ENCODE measurements at regions not wholly inside any gene's neighbourhood (a gene's known extent, or its start where the extent isn't known, plus 50 kb on each side); places are given as distances from the start of the nearest gene placed in this dataset.

DNA sequence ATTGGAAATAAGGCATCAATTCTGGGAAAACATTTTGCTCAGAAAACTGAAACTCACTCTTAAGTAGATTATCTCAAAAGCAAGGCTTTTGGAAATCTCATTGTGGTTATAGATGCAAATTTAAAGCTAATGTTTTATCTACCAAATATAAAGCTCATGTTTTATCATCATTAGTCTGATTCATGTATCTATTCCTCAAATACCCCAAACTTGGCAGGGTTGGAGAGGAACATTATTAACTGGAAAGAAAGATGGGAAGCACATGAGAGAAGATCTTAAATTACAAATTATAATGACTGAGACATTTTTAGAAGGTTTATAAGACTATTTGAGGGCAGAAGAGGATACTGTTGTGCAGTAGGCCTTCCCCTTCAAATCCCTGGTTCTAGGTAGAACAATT lies 137.3 kb upstream of the TGFBR2 start:
- no peaks in the 10 kb centered on the region for H3K36me3 ChIP-seq (ENCODE audit: control insufficient read depth, insufficient read depth, low read length)
- no peak overlapping the region for H3K4me3 ChIP-seq (ENCODE audit: low read depth, low read length)
- ChIA-PET POLR2A (no interaction called here), CTCF (no interaction called here)
- DNase-seq (ENCODE audit: low read depth) = no peak
- TF ChIP-seq, protein P1, sequence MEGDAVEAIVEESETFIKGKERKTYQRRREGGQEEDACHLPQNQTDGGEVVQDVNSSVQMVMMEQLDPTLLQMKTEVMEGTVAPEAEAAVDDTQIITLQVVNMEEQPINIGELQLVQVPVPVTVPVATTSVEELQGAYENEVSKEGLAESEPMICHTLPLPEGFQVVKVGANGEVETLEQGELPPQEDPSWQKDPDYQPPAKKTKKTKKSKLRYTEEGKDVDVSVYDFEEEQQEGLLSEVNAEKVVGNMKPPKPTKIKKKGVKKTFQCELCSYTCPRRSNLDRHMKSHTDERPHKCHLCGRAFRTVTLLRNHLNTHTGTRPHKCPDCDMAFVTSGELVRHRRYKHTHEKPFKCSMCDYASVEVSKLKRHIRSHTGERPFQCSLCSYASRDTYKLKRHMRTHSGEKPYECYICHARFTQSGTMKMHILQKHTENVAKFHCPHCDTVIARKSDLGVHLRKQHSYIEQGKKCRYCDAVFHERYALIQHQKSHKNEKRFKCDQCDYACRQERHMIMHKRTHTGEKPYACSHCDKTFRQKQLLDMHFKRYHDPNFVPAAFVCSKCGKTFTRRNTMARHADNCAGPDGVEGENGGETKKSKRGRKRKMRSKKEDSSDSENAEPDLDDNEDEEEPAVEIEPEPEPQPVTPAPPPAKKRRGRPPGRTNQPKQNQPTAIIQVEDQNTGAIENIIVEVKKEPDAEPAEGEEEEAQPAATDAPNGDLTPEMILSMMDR (IDR thresholded peaks at IDR 0.05; ENCODE audit: insufficient read depth, low read depth, low read length) = no peak
- no peaks in the 10 kb centered on the region for H3K27me3 ChIP-seq (ENCODE audit: control insufficient read depth, insufficient read depth, low read length)

DNA sequence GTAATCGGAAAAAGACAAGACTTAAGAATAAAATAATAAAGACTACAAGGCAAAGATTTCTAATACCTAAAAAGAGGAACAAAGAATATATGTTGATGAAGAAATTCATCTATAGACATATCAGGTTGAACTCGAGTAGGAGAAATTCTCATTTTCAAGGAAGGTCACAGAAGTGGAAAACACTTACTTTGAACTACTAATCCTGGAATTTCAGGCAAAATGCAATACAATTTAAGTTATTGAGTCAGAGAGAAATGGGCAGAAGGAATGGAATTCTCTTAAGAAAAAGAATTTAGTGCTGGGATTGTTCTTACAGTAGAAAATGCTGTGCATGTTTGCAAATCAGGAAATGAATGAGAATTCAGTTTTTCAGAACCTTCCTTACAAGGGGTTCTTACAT lies 135.9 kb upstream of the TGFBR2 start:
- no peak for DNase-seq (ENCODE audit: low read depth)
- ChIA-PET CTCF (no interaction called here), POLR2A (no interaction called here)
- no peaks in the 10 kb centered on the region for H3K27me3 ChIP-seq (ENCODE audit: control insufficient read depth, insufficient read depth, low read length)
- no peak overlapping the region for H3K4me3 ChIP-seq (ENCODE audit: low read depth, low read length)
- TF ChIP-seq, protein P1 (IDR thresholded peaks at IDR 0.05; ENCODE audit: insufficient read depth, low read depth, low read length) = no peak
- no peaks in the 10 kb centered on the region for H3K36me3 ChIP-seq (ENCODE audit: control insufficient read depth, insufficient read depth, low read length)

DNA sequence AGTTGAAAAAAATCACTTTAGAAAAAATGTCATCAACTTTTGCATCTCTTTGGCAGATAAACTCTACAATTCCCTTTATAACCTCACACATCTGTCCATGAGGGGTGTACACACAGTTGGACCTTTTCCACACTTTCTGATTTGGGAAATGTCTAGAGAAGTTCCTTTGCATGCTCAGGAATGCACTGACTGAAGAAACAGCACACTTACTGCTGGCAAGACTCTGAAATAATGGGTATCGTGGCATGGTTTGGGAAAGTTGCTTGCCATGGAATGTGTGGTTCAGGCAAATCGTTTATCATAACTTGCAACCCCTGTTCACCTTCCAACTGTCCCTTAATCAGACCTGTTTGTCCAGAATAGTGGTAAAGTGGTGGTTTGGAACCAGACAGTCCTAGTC lies 135.3 kb upstream of the TGFBR2 start:
- TF ChIP-seq, protein P1 (IDR thresholded peaks at IDR 0.05; ENCODE audit: insufficient read depth, low read depth, low read length) = no peak
- no peak for DNase-seq (ENCODE audit: low read depth)

DNA sequence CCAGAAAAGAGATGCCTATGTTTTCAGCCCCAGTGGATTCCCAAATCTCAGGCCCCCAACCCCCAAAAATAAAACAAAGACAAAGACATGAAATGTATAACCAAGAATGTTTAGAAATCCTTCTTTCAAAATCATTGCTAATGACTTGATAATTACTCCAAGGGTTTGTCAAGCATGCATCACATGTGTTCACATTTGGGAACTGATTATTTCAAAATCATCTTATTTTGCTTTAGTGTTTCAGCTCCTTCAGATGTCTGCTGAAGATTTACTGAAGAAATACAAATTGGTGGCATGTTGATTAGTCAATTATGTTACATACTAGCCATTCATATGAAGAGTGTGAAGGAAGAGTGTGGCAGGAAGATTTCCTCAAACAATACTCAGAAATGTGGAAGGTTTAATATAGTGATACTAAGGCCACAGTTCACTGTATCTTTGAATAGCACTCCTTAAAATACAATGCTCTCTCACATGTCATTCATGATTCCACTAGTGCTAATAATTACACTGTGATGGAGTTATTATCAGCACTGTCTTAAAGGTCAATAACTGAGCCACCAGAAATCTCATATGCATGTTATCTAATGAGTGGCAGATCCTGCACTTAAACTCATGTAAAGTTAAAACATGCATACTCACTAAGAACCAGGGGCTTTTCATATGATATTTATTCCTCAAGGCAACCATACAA lies 134.5 kb upstream of the TGFBR2 start:
- Histone ChIP-seq H3K27me3 (ENCODE audit: control insufficient read depth, insufficient read depth, low read length) (no peaks in the 10 kb centered on the region), H3K4me3 (ENCODE audit: low read depth, low read length) (no peak overlapping the region), H3K36me3 (ENCODE audit: control insufficient read depth, insufficient read depth, low read length) (no peaks in the 10 kb centered on the region)
- DNase-seq (ENCODE audit: low read depth) = no peak
- ChIA-PET POLR2A (no interaction called here), CTCF (interaction anchor here (0.9 kb wide), 1 partner anchor 9 kb away, joined by 4 read pairs; no protein-coding TSS in a partner anchor)
- TF ChIP-seq, protein P1 (IDR thresholded peaks at IDR 0.05; ENCODE audit: insufficient read depth, low read depth, low read length) = no peak

More for the DNA sequence above, 135.3 kb upstream of the TGFBR2 start:
- ChIA-PET POLR2A (no interaction called here), CTCF (no interaction called here)
- Histone ChIP-seq H3K4me3 (ENCODE audit: low read depth, low read length) (no peak overlapping the region), H3K36me3 (ENCODE audit: control insufficient read depth, insufficient read depth, low read length) (no peaks in the 10 kb centered on the region), H3K27me3 (ENCODE audit: control insufficient read depth, insufficient read depth, low read length) (no peaks in the 10 kb centered on the region)

DNA sequence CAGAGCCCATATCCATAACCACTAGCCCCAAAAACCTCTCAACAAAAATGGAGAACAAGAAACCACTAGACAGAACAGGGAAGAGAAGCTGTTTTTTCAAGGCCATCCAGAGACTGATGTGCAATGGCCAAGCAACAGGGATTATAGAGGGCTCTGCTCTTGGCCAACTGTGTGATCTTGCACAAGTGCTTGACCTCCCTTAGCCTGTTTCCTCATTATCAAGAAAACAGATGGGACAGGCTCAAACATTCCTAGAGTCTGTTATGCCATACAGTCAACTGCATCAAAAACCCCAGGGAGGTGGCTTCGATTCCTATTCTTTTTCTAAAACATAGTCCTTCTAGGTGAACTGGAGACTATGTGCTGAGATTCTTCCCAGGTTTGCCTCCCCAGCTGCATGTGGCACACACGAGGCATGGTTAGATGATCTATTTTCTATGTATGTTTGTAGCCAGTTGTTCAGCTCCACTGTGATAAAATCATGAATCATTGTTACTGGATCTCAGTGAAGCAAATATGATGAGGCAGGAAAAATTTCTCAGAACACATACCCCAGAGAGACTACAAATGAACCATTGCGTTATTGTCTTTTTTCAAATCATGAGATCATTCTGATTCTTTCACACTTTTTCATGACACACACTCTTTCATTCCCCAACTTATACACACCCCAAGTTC lies 132.9 kb upstream of the TGFBR2 start:
- ChIA-PET POLR2A (no interaction called here), CTCF (interaction anchor here (0.7 to 1.8 kb wide), 4 partner anchors 12 to 275 kb away, joined by 3 to 5 read pairs (median 3); no protein-coding TSS in a partner anchor)
- H3K36me3 ChIP-seq (ENCODE audit: control insufficient read depth, insufficient read depth, low read length) = no peaks in the 10 kb centered on the region
- H3K4me3 ChIP-seq (ENCODE audit: low read depth, low read length) = no peak overlapping the region
- TF ChIP-seq, protein P1 (IDR thresholded peaks at IDR 0.05; ENCODE audit: insufficient read depth, low read depth, low read length) = no peak
- no peaks in the 10 kb centered on the region for H3K27me3 ChIP-seq (ENCODE audit: control insufficient read depth, insufficient read depth, low read length)
- no peak for DNase-seq (ENCODE audit: low read depth)
